PC-3 (cell line): ENCODE measurements at regions not wholly inside any gene's neighbourhood (a gene's known extent, or its start where the extent isn't known, plus 50 kb on each side); places are given as distances from the start of the nearest gene placed in this dataset.

Experiments used
- ATAC-seq: fragments of 200-7000 bp; cut with Tn5 transposase; 2 replicates; pipeline ENCODE4 v1.9.1; 2020; ENCODE audit warnings: mild to moderate bottlenecking, moderate library complexity
- BruUV-seq: library from RNA; stranded (reverse); fragments of 400-500 nt; replicated peaks from 2 replicates; lab custom pipeline; 2021; lab: Mats Ljungman, UMichigan
- CTCF ChIA-PET: fragments of 300-600 bp; sonication (Branson Sonifier 250); formaldehyde crosslinking; loops from one replicate; lab custom pipeline; 2022; ENCODE audit warnings: antibody characterized with exemption; lab: Charles Lee
- POLR2A ChIA-PET: fragments of 300-600 bp; sonication (Branson Sonifier 250); formaldehyde crosslinking; loops from one replicate; lab custom pipeline; 2022; ENCODE audit warnings: antibody characterized with exemption; ENCODE audit not compliant: unreplicated experiment; lab: Charles Lee
- DNase-seq: peaks from one replicate; pipeline ENCODE4 v3.0.0-alpha.2; 2015
- H2AFZ ChIP-seq: fragments of 300-600 bp; sonication (generic); 2 replicates; pipeline ENCODE4 v1.6.0; 2016; ENCODE audit warnings: antibody characterized with exemption, low read length
- H3F3A ChIP-seq: fragments of 300-600 bp; sonication (generic); one replicate; pipeline ENCODE4 v1.6.0; 2017; ENCODE audit warnings: antibody characterized with exemption, low read length, control low read depth, mild to moderate bottlenecking; ENCODE audit not compliant: unreplicated experiment
- H3K27ac ChIP-seq: fragments of 300-600 bp; sonication (generic); 2 replicates; pipeline ENCODE4 v1.5.1; 2016; ENCODE audit warnings: mild to moderate bottlenecking, low read length
- H3K27me3 ChIP-seq: fragments of 300-600 bp; sonication (generic); 2 replicates; pipeline ENCODE4 v1.6.1; 2016; ENCODE audit warnings: low read length, mixed read lengths
- H3K36me3 ChIP-seq: fragments of 300-600 bp; sonication (generic); 2 replicates; pipeline ENCODE4 v1.6.1; 2016; ENCODE audit warnings: low read depth, mixed run types, low read length, mixed read lengths
- H3K4me1 ChIP-seq: fragments of 300-600 bp; sonication (generic); 2 replicates; pipeline ENCODE4 v1.5.1; 2016; ENCODE audit warnings: low read length; ENCODE audit not compliant: insufficient read depth
- H3K4me2 ChIP-seq: fragments of 300-600 bp; sonication (generic); 2 replicates; pipeline ENCODE4 v1.6.0; 2016; ENCODE audit warnings: low read length
- H3K4me3 ChIP-seq: fragments of 300-600 bp; sonication (generic); 2 replicates; pipeline ENCODE4 v1.5.1; 2016; ENCODE audit warnings: mild to moderate bottlenecking, low read length, mixed read lengths
- H3K79me2 ChIP-seq: fragments of 300-600 bp; sonication (generic); 2 replicates; pipeline ENCODE4 v1.6.1; 2017; ENCODE audit warnings: low read length, mixed read lengths
- H3K9ac ChIP-seq: fragments of 300-600 bp; sonication (generic); 2 replicates; pipeline ENCODE4 v1.6.0; 2016; ENCODE audit warnings: mild to moderate bottlenecking, low read length
- H3K9me2 ChIP-seq: fragments of 300-600 bp; sonication (generic); replicated peaks from 2 replicates; pipeline ENCODE4 v1.6.1; 2016; ENCODE audit warnings: mixed run types, low read length, mixed read lengths
- H3K9me3 ChIP-seq: fragments of 300-600 bp; sonication (generic); 2 replicates; pipeline ENCODE4 v1.6.1; 2016; ENCODE audit warnings: low read length, mixed read lengths
- H4K20me1 ChIP-seq: fragments of 300-600 bp; sonication (generic); 2 replicates; pipeline ENCODE4 v1.6.1; 2016; ENCODE audit warnings: low read length, mixed read lengths
- EZH2 ChIP-seq: fragments of 300-600 bp; sonication (generic); IDR thresholded peaks from one replicate; pipeline ENCODE4 v1.6.1; 2017; ENCODE audit warnings: antibody characterized with exemption, mild to moderate bottlenecking, low read length; ENCODE audit not compliant: unreplicated experiment
- EZH2phosphoT487 ChIP-seq: fragments of 300-600 bp; sonication (generic); IDR thresholded peaks from 2 replicates; pipeline ENCODE4 v1.6.1; 2018; ENCODE audit warnings: mild to moderate bottlenecking, antibody characterized with exemption, low read length, borderline replicate concordance
- intact Hi-C: fragments of 100-400 bp; cut with micrococcal nuclease; formaldehyde crosslinking; loops from 2 replicates; pipeline ENCODE4 v1.9.0; 2023
- TF ChIP-seq, protein P1 (sequence below): fragments of 300-600 bp; sonication (generic); conservative IDR thresholded peaks from 2 replicates; pipeline ENCODE4 v1.5.1; 2017; ENCODE audit warnings: antibody characterized with exemption, low read depth, mild to moderate bottlenecking, low read length

DNA sequence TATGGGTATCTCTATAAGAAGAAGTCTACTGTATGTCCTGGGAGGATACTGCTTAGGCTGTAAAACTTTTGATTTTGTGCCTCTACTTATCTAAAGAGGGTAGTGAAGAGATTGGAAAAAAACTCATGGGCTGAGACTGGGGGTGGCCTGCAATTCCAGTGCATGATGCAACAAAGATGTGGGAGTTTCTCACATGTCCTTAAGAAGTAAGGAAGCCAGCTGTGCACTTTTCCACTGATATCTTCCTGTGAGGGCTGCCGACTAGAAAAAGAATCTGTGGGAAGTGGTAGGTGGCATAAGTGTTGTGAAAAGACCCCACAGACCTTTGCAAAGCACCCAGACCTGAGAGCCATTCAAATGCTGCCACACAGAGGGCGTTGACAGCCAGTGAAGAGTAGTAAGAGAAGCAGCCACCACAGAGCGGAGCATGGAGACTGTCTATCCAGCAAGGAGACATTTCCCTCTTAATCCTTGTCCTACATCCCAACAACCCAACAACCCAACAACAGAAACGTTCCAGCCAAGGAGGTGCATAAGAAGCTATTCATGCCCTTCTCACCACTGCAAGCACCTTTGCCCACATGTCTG lies 65.1 kb downstream of the PFDN4 start:
- CTCF ChIA-PET, result no interaction called here
- Histone ChIP-seq H3K9ac (no peak overlapping the region), H3K36me3 (no peaks in the 10 kb centered on the region), H3K27me3 (peaks cover 21% of the 10 kb centered on the region), H3K4me2 (no peak overlapping the region), H3F3A (no peaks in the 10 kb centered on the region), H3K4me3 (no peak overlapping the region), H3K27ac (no peak overlapping the region), H3K9me2 (no peaks in the 10 kb centered on the region), H2AFZ (no peak overlapping the region), H4K20me1 (no peaks in the 10 kb centered on the region), H3K9me3 (no peaks in the 10 kb centered on the region), H3K4me1 (peaks cover 12% of the 10 kb centered on the region), H3K79me2 (no peaks in the 10 kb centered on the region)
- POLR2A ChIA-PET, result no interaction called here
- no peak for TF ChIP-seq EZH2phosphoT487
- TF ChIP-seq, protein P1, sequence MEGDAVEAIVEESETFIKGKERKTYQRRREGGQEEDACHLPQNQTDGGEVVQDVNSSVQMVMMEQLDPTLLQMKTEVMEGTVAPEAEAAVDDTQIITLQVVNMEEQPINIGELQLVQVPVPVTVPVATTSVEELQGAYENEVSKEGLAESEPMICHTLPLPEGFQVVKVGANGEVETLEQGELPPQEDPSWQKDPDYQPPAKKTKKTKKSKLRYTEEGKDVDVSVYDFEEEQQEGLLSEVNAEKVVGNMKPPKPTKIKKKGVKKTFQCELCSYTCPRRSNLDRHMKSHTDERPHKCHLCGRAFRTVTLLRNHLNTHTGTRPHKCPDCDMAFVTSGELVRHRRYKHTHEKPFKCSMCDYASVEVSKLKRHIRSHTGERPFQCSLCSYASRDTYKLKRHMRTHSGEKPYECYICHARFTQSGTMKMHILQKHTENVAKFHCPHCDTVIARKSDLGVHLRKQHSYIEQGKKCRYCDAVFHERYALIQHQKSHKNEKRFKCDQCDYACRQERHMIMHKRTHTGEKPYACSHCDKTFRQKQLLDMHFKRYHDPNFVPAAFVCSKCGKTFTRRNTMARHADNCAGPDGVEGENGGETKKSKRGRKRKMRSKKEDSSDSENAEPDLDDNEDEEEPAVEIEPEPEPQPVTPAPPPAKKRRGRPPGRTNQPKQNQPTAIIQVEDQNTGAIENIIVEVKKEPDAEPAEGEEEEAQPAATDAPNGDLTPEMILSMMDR, result no peak
- no peak for TF ChIP-seq EZH2
- intact Hi-C loops, result no loop called here
- no peak for DNase-seq
- no TSS peak for BruUV-seq
- no peak for ATAC-seq

DNA sequence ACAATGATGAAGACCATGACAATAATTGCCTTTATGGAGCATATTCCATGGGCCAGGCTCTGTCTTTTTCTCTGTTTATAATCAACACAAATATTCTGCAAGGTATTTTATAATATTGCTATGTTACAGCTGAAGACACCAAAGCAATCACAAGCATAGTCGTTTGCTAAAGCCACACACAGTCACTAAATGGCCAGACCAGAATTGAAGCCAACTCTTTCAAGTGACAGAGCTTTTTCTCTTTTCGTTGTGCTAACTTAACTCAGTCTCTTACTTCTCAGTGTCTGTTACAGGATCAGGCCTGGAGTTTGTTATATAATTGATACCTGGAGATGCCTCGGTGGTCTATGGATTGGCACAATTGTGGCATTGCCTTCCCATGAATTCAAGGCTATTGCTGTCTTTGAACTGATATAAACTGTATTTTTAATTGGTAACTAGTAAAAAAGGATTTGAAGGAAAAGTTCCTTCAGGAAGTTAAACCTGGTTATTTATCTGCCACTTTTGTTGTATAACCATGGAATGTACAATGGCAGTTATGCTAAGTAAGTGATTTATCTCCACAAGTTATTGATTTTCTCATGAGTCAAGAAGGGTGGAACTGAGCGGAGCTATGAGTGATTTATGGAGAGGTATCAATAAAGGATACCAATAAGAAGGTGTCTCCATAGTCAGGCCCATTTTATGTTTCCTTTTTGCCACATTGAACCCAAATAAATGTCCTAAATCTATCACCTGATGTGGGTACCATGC lies 67.6 kb downstream of the PFDN4 start:
- no TSS peak for BruUV-seq

More for the DNA sequence above, 67.6 kb downstream of the PFDN4 start:
- H3K4me2 ChIP-seq, result no peak overlapping the region
- H3K9me3 ChIP-seq, result no peaks in the 10 kb centered on the region
- ChIA-PET POLR2A (no interaction called here), CTCF (no interaction called here)
- H3K79me2 ChIP-seq, result no peaks in the 10 kb centered on the region
- ATAC-seq (no peak), DNase-seq (no peak)
- H3F3A ChIP-seq, result no peaks in the 10 kb centered on the region
- H3K9ac ChIP-seq, result no peak overlapping the region
- no peaks in the 10 kb centered on the region for H3K9me2 ChIP-seq
- H3K27ac ChIP-seq, result no peak overlapping the region
- H3K4me3 ChIP-seq, result no peak overlapping the region
- intact Hi-C loops, result no loop called here
- no peak for TF ChIP-seq EZH2
- TF ChIP-seq, protein P1, result no peak
- TF ChIP-seq EZH2phosphoT487, result no peak
- H3K4me1 ChIP-seq, result peaks cover 6% of the 10 kb centered on the region; the same call in 1 of the 2 replicates
- H2AFZ ChIP-seq, result no peak overlapping the region
- H3K36me3 ChIP-seq, result no peaks in the 10 kb centered on the region
- peaks cover 45% of the 10 kb centered on the region for H3K27me3 ChIP-seq
- no peaks in the 10 kb centered on the region for H4K20me1 ChIP-seq
